HUES48 (cell line): ENCODE measurements at regions not wholly inside any gene's neighbourhood (a gene's known extent, or its start where the extent isn't known, plus 50 kb on each side); places are given as distances from the start of the nearest gene placed in this dataset.

ENCODE experiments used
- H3K27ac ChIP-seq: one replicate; pipeline ENCODE4 v1.7.0; 2013; ENCODE audit warnings: low read depth, low read length, inconsistent platforms
- H3K27me3 ChIP-seq: 2 replicates; pipeline ENCODE4 v1.6.1; 2013; ENCODE audit warnings: mild to moderate bottlenecking, low read length; ENCODE audit not compliant: control insufficient read depth, insufficient read depth
- H3K36me3 ChIP-seq: 2 replicates; pipeline ENCODE4 v1.6.1; 2013; ENCODE audit warnings: low read length; ENCODE audit not compliant: control insufficient read depth, insufficient read depth
- H3K4me1 ChIP-seq: 2 replicates; pipeline ENCODE4 v1.6.1; 2013; ENCODE audit warnings: mild to moderate bottlenecking, low read length; ENCODE audit not compliant: control insufficient read depth, insufficient read depth
- H3K4me3 ChIP-seq: 2 replicates; pipeline ENCODE4 v1.5.1; 2013; ENCODE audit warnings: mild to moderate bottlenecking, low read depth, low read length
- H3K9ac ChIP-seq: 2 replicates; pipeline ENCODE4 v1.6.1; 2013; ENCODE audit warnings: mild to moderate bottlenecking, low read depth, low read length, moderate library complexity
- H3K9me3 ChIP-seq: 2 replicates; pipeline ENCODE4 v1.6.1; 2013; ENCODE audit warnings: low read length; ENCODE audit not compliant: control insufficient read depth, insufficient read depth

- Histone ChIP-seq H3K9me3 (0 out of 2 replicates have a peak, but pooled peaks cover 3% of the 10 kb centered on the region), H3K9ac (no peak overlapping the region), H3K4me3 (no peak overlapping the region), H3K36me3 (no peaks in the 10 kb centered on the region), H3K27ac (no peak overlapping the region), H3K4me1 (no peaks in the 10 kb centered on the region), H3K27me3 (no peaks in the 10 kb centered on the region; the same call in 1 of the 2 replicates)
Observed at GRCh38 chrX:110563282-110563681, 204.6 kb downstream of the RTL9 start.

DNA sequence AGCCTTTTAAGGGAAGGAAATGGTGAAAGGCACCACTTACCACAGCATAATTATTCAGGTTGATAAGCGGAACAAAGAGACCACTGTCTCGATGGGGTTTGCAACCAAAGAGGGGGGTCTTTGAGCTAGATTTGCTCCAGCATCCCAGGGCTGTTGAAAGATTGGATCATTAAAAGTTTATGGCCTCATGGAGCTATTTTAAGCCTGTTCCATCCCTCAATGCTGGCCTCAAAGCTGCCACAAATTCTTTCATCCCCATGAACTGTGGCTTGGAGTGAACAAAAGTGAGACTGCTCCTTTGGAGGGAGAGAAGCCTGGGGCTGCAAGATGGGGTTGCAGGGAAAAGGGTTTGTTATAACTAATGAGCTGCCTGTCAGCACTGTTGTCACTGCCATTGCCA is 209.8 kb downstream of the RTL9 start:
- Histone ChIP-seq H3K27ac (no peak overlapping the region), H3K4me1 (no peaks in the 10 kb centered on the region), H3K9me3 (no peaks in the 10 kb centered on the region), H3K27me3 (no peaks in the 10 kb centered on the region), H3K9ac (no peak overlapping the region), H3K4me3 (no peak overlapping the region), H3K36me3 (no peaks in the 10 kb centered on the region)

DNA sequence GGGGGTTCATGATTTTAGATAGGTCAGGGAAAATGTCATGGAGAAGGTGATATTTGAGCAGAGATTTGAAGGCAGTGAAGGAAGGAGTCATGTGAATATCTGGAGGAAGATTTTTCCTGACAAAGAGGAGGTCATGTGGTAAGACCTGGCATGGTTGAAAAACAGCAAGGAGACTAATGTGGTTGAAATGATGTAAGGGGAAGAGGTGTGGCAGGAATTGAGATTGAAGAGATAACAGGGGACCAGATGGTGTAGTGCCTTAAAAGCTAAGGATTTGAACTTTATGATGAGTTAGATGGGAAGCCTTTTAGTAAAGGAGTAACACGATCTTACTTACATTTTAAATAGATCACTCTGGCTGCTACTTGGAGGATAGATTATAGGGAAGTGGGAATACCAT is 210.9 kb downstream of the RTL9 start:
- Histone ChIP-seq H3K27me3 (no peaks in the 10 kb centered on the region), H3K36me3 (no peaks in the 10 kb centered on the region), H3K9ac (no peak overlapping the region), H3K4me1 (no peaks in the 10 kb centered on the region), H3K9me3 (no peaks in the 10 kb centered on the region), H3K4me3 (no peak overlapping the region), H3K27ac (no peak overlapping the region)

GRCh38 chrX:110578270-110578669 is 217.3 kb downstream of the CHRDL1 start:
- H3K36me3 ChIP-seq: no peaks in the 10 kb centered on the region
- no peak overlapping the region for H3K9ac ChIP-seq

DNA sequence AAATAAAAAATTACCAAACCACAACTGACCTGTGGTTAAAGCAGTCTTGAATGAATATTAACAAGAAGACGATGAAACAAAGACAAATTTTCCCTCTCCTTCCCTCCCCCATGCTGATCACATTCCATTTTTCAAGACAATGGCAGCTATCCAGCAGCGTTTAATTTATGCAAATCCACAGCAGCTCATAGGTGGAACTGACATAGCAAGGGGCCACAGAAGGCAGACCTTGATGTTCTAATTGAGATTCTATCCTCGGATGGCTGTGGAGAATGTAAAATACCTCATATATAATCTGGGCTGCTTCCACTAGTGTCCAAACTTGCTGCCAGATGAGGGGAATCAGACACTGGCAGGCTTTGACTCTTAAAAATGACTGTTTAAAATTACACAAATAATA is 211.5 kb downstream of the CHRDL1 start:
- Histone ChIP-seq H3K9me3 (no peaks in the 10 kb centered on the region), H3K4me1 (peaks cover 18% of the 10 kb centered on the region), H3K36me3 (no peaks in the 10 kb centered on the region), H3K4me3 (no peak overlapping the region), H3K27me3 (peaks cover 5% of the 10 kb centered on the region), H3K27ac (no peak overlapping the region), H3K9ac (no peak overlapping the region)

More at GRCh38 chrX:110578270-110578669, 217.3 kb downstream of the CHRDL1 start:
- Histone ChIP-seq H3K4me3 (no peak overlapping the region), H3K9me3 (no peaks in the 10 kb centered on the region), H3K27ac (no peak overlapping the region), H3K4me1 (peaks cover 17% of the 10 kb centered on the region), H3K27me3 (peaks cover 5% of the 10 kb centered on the region; the same call in 1 of the 2 replicates)

DNA sequence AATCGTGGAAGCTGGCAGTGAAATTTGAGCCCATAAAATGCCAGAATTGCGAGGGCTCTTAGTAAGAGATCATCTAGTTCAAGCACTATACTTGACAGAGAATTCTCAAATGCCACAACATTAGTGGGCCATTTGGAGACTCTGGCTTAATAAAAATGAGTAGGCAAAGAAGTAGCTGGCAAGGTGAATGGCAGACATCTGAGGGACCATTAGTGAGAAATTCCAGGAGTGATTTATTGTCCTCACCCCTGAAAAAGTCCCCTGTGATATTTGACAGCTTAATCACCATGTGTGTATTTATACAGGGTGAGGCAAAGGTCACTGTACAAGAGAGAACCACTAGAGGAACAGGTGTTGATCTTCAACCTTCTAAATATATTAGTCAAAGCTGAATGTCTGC is 207.5 kb downstream of the CHRDL1 start:
- peaks cover 18% of the 10 kb centered on the region for H3K4me1 ChIP-seq
- no peak overlapping the region for H3K4me3 ChIP-seq
- no peaks in the 10 kb centered on the region for H3K36me3 ChIP-seq
- no peaks in the 10 kb centered on the region; the same call in 1 of the 2 replicates for H3K27me3 ChIP-seq
- no peaks in the 10 kb centered on the region for H3K9me3 ChIP-seq
- H3K27ac ChIP-seq: no peak overlapping the region
- H3K9ac ChIP-seq: no peak overlapping the region

- H3K27me3 ChIP-seq: no peaks in the 10 kb centered on the region; the same call in 1 of the 2 replicates
- H3K9me3 ChIP-seq: no peaks in the 10 kb centered on the region
- no peaks in the 10 kb centered on the region for H3K36me3 ChIP-seq
- no peak overlapping the region for H3K9ac ChIP-seq
- H3K27ac ChIP-seq: no peak overlapping the region
- peaks cover 16% of the 10 kb centered on the region for H3K4me1 ChIP-seq
- H3K4me3 ChIP-seq: no peak overlapping the region
Observed at GRCh38 chrX:110588853-110589252, 206.8 kb downstream of the CHRDL1 start.

DNA sequence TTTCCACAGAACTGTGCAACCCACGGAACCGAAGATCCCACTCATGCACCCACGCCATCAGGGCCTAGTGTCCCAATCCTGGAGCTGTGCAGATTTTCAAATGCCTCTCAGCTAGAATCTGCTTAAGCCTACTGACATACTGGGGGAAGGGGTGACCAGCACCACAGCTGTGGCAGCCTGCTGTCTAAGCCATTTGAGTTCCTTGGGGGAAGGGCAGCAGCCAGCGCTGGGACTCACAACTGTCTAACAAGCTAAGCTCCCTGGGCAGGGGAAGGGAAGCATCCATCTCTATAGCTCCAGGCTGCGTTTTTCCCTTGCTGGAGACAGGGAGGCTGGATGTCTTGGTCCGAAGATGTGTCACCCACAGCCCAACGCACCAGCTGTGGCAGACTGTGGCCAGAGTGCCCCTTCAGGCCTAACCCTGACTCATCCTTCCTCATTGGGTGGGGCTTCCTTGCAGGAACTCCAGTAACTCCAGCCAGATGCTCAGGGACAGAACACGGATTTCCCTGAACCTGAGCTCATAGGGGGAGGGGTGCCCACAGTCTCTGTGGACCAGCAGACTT is 194.8 kb downstream of the CHRDL1 start:
- Histone ChIP-seq H3K4me1 (no peaks in the 10 kb centered on the region), H3K4me3 (no peak overlapping the region), H3K27ac (no peak overlapping the region), H3K27me3 (no peaks in the 10 kb centered on the region), H3K36me3 (no peaks in the 10 kb centered on the region), H3K9ac (no peak overlapping the region), H3K9me3 (no peaks in the 10 kb centered on the region)

DNA sequence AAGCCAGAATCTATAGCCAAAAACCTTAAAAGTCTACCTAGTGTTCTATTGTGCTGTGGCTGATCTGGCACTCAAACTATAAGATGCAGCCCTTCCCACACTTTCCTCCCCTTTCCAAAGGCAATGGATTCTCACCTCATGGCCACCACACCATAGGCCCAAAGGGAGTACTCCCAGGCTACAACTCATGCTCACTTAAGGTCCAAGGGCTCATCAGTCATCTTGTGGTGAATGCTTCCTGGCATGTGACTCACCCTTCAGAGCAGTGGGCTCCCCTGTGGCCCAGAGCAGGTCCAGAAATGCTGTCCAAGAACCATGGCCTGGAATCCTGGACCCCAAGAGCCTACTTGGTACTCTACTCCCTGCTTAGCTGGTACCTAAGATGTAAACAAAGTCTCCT is 181.0 kb downstream of the CHRDL1 start:
- Histone ChIP-seq H3K27ac (no peak overlapping the region), H3K4me3 (no peak overlapping the region), H3K9ac (no peak overlapping the region), H3K4me1 (no peaks in the 10 kb centered on the region), H3K36me3 (no peaks in the 10 kb centered on the region), H3K27me3 (no peaks in the 10 kb centered on the region), H3K9me3 (no peaks in the 10 kb centered on the region)
